Ishikawa (cell line): ENCODE measurements at regions not wholly inside any gene's neighbourhood (a gene's known extent, or its start where the extent isn't known, plus 50 kb on each side); places are given as distances from the start of the nearest gene placed in this dataset.

Experiments used
- CEBPB ChIP-seq: IDR thresholded peaks from 2 replicates; pipeline ENCODE4 v1.6.1; 2012
- CREB1 ChIP-seq: IDR thresholded peaks from 2 replicates; pipeline ENCODE4 v1.6.1; 2012; ENCODE audit warnings: low read depth
- EGR1 ChIP-seq: IDR thresholded peaks from 2 replicates; pipeline ENCODE4 v1.6.1; 2012
- EP300 ChIP-seq: IDR thresholded peaks from 2 replicates; pipeline ENCODE4 v1.6.1; 2012; ENCODE audit warnings: borderline replicate concordance
- FOXM1 ChIP-seq: IDR thresholded peaks from 2 replicates; pipeline ENCODE4 v1.6.1; 2012; ENCODE audit warnings: low read depth, borderline replicate concordance
- MAX ChIP-seq: IDR thresholded peaks from 2 replicates; pipeline ENCODE4 v1.6.1; 2012
- NFIC ChIP-seq: IDR thresholded peaks from 2 replicates; pipeline ENCODE4 v1.6.1; 2012
- RAD21 ChIP-seq: IDR thresholded peaks from 2 replicates; pipeline ENCODE4 v1.6.1; 2012; ENCODE audit warnings: low read depth
- REST ChIP-seq: IDR thresholded peaks from 2 replicates; pipeline ENCODE4 v1.6.1; 2012; ENCODE audit warnings: low read depth, mild to moderate bottlenecking
- TAF1 ChIP-seq: IDR thresholded peaks from 2 replicates; pipeline ENCODE4 v1.6.1; 2012; ENCODE audit warnings: low read depth, mild to moderate bottlenecking
- TCF12 ChIP-seq: IDR thresholded peaks from 2 replicates; pipeline ENCODE4 v1.6.1; 2012; ENCODE audit warnings: low read depth
- TEAD4 ChIP-seq: IDR thresholded peaks from 2 replicates; pipeline ENCODE4 v1.6.1; 2012
- USF1 ChIP-seq: IDR thresholded peaks from 2 replicates; pipeline ENCODE4 v1.6.1; 2012
- YY1 ChIP-seq: IDR thresholded peaks from 2 replicates; pipeline ENCODE4 v1.6.1; 2012; ENCODE audit warnings: low read depth
- ZBTB7A ChIP-seq: IDR thresholded peaks from 2 replicates; pipeline ENCODE4 v1.6.1; 2012; ENCODE audit warnings: low read depth

- no peak for TF ChIP-seq TEAD4
- no peak for TF ChIP-seq REST
- no peak for TF ChIP-seq EGR1
- TF ChIP-seq RAD21, result no peak
- no peak for TF ChIP-seq TCF12
- no peak for TF ChIP-seq ZBTB7A
- no peak for TF ChIP-seq USF1
- no peak for TF ChIP-seq TAF1
- no peak for TF ChIP-seq CEBPB
Measured at GRCh38 chr2:167637741-167638140, 609.7 kb downstream of the STK39 start.

- TF ChIP-seq FOXM1, result no peak
- no peak for TF ChIP-seq ZBTB7A
- no peak for TF ChIP-seq EP300
- no peak for TF ChIP-seq EGR1
- TF ChIP-seq CEBPB, result no peak
- TF ChIP-seq YY1, result no peak
- TF ChIP-seq RAD21, result no peak
- TF ChIP-seq REST, result no peak
- TF ChIP-seq CREB1, result no peak
- TF ChIP-seq USF1, result no peak
- no peak for TF ChIP-seq MAX
- no peak for TF ChIP-seq TCF12
- TF ChIP-seq NFIC, result no peak
- no peak for TF ChIP-seq TEAD4
- TF ChIP-seq TAF1, result no peak
Measured at GRCh38 chr2:167626961-167627360, 620.4 kb downstream of the STK39 start.

GRCh38 chr2:167626301-167626700 is 621.1 kb downstream of the STK39 start:
- TF ChIP-seq FOXM1 (no peak), RAD21 (no peak), TCF12 (no peak), USF1 (no peak)

GRCh38 chr2:167616997-167617396 is 630.4 kb downstream of the STK39 start:
- TF ChIP-seq USF1, result no peak
- no peak for TF ChIP-seq ZBTB7A
- no peak for TF ChIP-seq TAF1
- TF ChIP-seq CEBPB, result no peak
- TF ChIP-seq EP300, result no peak
- TF ChIP-seq EGR1, result no peak
- TF ChIP-seq CREB1, result no peak
- TF ChIP-seq RAD21, result no peak
- TF ChIP-seq REST, result no peak
- no peak for TF ChIP-seq TEAD4
- TF ChIP-seq YY1, result no peak
- no peak for TF ChIP-seq NFIC
- no peak for TF ChIP-seq FOXM1
- no peak for TF ChIP-seq MAX
- no peak for TF ChIP-seq TCF12
